ENCODE measurements at regions not wholly inside any gene's neighbourhood (a gene's known extent, or its start where the extent isn't known, plus 50 kb on each side); places are given as distances from the start of the nearest gene placed in this dataset.

GRCh38 chr13:91199866-91200265 lies 147.6 kb upstream of the MIR17HG start:
- TF ChIP-seq ZNF274 (IDR thresholded peaks at IDR 0.05; ENCODE audit: low read depth, low read length) (no peak), SUZ12 (IDR thresholded peaks at IDR 0.05; ENCODE audit: extremely low read depth, insufficient read depth, insufficient read length) (no peak), YY1 (IDR thresholded peaks at IDR 0.05; ENCODE audit: insufficient read depth, insufficient read length) (no peak)
